Type B pancreatic cell (in vitro differentiated cells): ENCODE measurements at regions not wholly inside any gene's neighbourhood (a gene's known extent, or its start where the extent isn't known, plus 50 kb on each side); places are given as distances from the start of the nearest gene placed in this dataset.
A peak's percentile ranks its signal among the peaks of the same experiment; 100 is the strongest.

Experiments used
- DNase-seq: peaks from one replicate; pipeline ENCODE4 v3.0.0; 2021; ENCODE audit warnings: mixed read lengths; ENCODE audit not compliant: unreplicated experiment; ENCODE audit errors: extremely low spot score
- H3K27ac Mint-ChIP-seq: 2 replicates; pipeline ENCODE4 v1.8.0; 2021; ENCODE audit warnings: mild to moderate bottlenecking, mixed read lengths
- H3K27me3 Mint-ChIP-seq: 2 replicates; pipeline ENCODE4 v1.8.0; 2021; ENCODE audit warnings: mixed read lengths
- H3K36me3 Mint-ChIP-seq: 2 replicates; pipeline ENCODE4 v1.8.0; 2021; ENCODE audit warnings: mixed read lengths
- H3K4me1 Mint-ChIP-seq: one replicate; pipeline ENCODE4 v1.8.0; 2021; ENCODE audit warnings: mixed read lengths; ENCODE audit not compliant: unreplicated experiment
- H3K4me3 Mint-ChIP-seq: 2 replicates; pipeline ENCODE4 v1.8.0; 2021; ENCODE audit warnings: mild to moderate bottlenecking, mixed read lengths
- H3K9me3 Mint-ChIP-seq: 2 replicates; pipeline ENCODE4 v1.8.0; 2021; ENCODE audit warnings: mixed read lengths
- TF ChIP-seq, protein P1 (sequence below): fragments of 200-600 bp; sonication (generic); conservative IDR thresholded peaks from 2 replicates; pipeline ENCODE4 v1.5.0; 2021; ENCODE audit warnings: antibody characterized with exemption, mild to moderate bottlenecking

GRCh38 chr1:81681601-81682266 is 119.0 kb upstream of the ADGRL2 start:
- Mint-ChIP-seq H3K27me3 (no peaks in the 10 kb centered on the region), H3K36me3 (peaks cover 11% of the 10 kb centered on the region), H3K4me3 (peak overlapping the region; percentile 50), H3K4me1 (peaks cover 45% of the 10 kb centered on the region), H3K9me3 (peaks cover 23% of the 10 kb centered on the region), H3K27ac (peak overlapping the region; percentile 86)
- TF ChIP-seq, protein P1, sequence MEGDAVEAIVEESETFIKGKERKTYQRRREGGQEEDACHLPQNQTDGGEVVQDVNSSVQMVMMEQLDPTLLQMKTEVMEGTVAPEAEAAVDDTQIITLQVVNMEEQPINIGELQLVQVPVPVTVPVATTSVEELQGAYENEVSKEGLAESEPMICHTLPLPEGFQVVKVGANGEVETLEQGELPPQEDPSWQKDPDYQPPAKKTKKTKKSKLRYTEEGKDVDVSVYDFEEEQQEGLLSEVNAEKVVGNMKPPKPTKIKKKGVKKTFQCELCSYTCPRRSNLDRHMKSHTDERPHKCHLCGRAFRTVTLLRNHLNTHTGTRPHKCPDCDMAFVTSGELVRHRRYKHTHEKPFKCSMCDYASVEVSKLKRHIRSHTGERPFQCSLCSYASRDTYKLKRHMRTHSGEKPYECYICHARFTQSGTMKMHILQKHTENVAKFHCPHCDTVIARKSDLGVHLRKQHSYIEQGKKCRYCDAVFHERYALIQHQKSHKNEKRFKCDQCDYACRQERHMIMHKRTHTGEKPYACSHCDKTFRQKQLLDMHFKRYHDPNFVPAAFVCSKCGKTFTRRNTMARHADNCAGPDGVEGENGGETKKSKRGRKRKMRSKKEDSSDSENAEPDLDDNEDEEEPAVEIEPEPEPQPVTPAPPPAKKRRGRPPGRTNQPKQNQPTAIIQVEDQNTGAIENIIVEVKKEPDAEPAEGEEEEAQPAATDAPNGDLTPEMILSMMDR, result no peak
- no peak for DNase-seq

DNA sequence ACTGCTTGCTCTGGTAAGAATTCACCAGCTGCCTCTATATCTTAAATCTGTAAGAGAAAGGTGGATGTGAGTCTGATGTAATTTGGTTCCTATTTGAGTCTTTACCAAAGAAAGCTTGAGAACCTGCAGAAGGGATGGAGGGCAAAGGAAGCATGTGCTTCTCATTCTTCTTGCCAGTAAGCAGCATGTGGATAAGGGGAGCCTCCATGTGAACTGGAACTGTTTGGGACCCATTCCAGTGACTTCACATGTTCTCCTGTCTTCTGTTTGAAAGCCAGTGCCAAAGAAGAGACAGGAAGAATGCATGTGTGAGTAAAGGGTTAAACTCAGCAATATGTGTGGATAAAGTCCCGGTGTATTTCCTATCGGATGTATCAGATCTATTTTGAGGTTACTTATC is 119.6 kb upstream of the ADGRL2 start:
- Mint-ChIP-seq H3K27ac (peak overlapping the region; percentile 86), H3K36me3 (peaks cover 11% of the 10 kb centered on the region), H3K9me3 (peaks cover 17% of the 10 kb centered on the region), H3K4me3 (peak overlapping the region; percentile 50), H3K4me1 (peaks cover 45% of the 10 kb centered on the region), H3K27me3 (no peaks in the 10 kb centered on the region)
- no peak for DNase-seq
- TF ChIP-seq, protein P1, result no peak

- Mint-ChIP-seq H3K36me3 (peaks cover 7% of the 10 kb centered on the region), H3K4me3 (peak overlapping the region; percentile 24), H3K4me1 (peaks cover 45% of the 10 kb centered on the region), H3K27me3 (no peaks in the 10 kb centered on the region), H3K27ac (peak overlapping the region; percentile 86), H3K9me3 (peaks cover 13% of the 10 kb centered on the region)
- no peak for DNase-seq
- TF ChIP-seq, protein P1, result no peak
These were observed 120.8 kb upstream of the ADGRL2 start for GRCh38 chr1:81679942-81680341.

GRCh38 chr1:81678779-81679178 is 122.0 kb upstream of the ADGRL2 start:
- Mint-ChIP-seq H3K4me1 (peaks cover 45% of the 10 kb centered on the region), H3K27ac (peak overlapping the region; percentile 95), H3K36me3 (no peaks in the 10 kb centered on the region), H3K9me3 (peaks cover 4% of the 10 kb centered on the region), H3K27me3 (no peaks in the 10 kb centered on the region), H3K4me3 (peak overlapping the region; percentile 71)
- TF ChIP-seq, protein P1, result no peak
- no peak for DNase-seq

DNA sequence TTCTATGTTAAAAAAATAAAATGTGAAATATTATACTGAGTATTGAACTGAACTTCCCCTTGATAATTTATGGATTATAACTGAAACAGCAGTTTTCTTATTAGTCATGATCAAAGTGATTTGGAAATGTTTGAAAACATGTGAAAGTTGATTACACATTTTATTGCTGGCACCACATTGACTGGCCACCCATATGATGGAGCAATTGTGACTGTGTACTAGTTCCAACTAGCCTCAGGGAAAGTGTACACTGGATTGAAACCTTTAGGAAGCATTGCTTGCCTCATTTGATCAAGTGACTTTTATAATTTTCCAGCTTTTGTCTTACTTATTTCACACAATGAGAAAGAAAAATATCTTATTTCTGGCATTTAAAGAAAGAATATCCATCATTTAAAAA is 128.0 kb upstream of the ADGRL2 start:
- no peak for DNase-seq
- Mint-ChIP-seq H3K27me3 (no peaks in the 10 kb centered on the region), H3K36me3 (no peaks in the 10 kb centered on the region), H3K4me1 (peaks cover 14% of the 10 kb centered on the region), H3K27ac (no peak overlapping the region), H3K9me3 (no peaks in the 10 kb centered on the region), H3K4me3 (no peak overlapping the region)
- TF ChIP-seq, protein P1, result no peak
